Spleen (tissue), 11 donors: ENCODE measurements at regions not wholly inside any gene's neighbourhood (a gene's known extent, or its start where the extent isn't known, plus 50 kb on each side); places are given as distances from the start of the nearest gene placed in this dataset.

Source experiments
- DNase-seq: peaks from one replicate; pipeline ENCODE4 v3.0.0-alpha.2; 2020
- H3K27ac ChIP-seq, 8 donors: fragments of 200-600 bp; sonication (generic) in 7 of 8; 1 replicate in 4 of 8; 2 replicates in 4 of 8; pipeline versions ENCODE4 v1.5.0 to v1.8.0; 2016 to 2021; ENCODE audit warnings: inconsistent platforms in 4 of 8, mild to moderate bottlenecking in 4 of 8, moderate library complexity in 1 of 8
- H3K27me3 ChIP-seq, 7 donors: fragments of 200-600 bp; sonication (generic) in 6 of 7; replicated peaks in 1 of 7; 1 replicate in 4 of 7; 2 replicates in 3 of 7; pipeline versions ENCODE4 v1.5.0 to v1.8.0; 2016 to 2021; ENCODE audit warnings: inconsistent platforms in 3 of 7, mild to moderate bottlenecking in 1 of 7
- H3K36me3 ChIP-seq, 6 donors: fragments of 200-600 bp; sonication (generic) in 5 of 6; 1 replicate in 4 of 6; 2 replicates in 2 of 6; pipeline versions ENCODE4 v1.5.0 to v1.8.0; 2016 to 2021; ENCODE audit warnings: inconsistent platforms in 2 of 6
- H3K4me1 ChIP-seq, 6 donors: fragments of 200-600 bp; sonication (generic) in 5 of 6; 1 replicate in 3 of 6; 2 replicates in 3 of 6; pipeline versions ENCODE4 v1.5.0 to v1.8.0; 2016 to 2021; ENCODE audit warnings: inconsistent platforms in 3 of 6
- H3K4me3 ChIP-seq, 8 donors: fragments of 200-600 bp; sonication (generic) in 7 of 8; 1 replicate in 4 of 8; 2 replicates in 4 of 8; pipeline versions ENCODE4 v1.5.0 to v1.8.0; 2016 to 2021; ENCODE audit warnings: inconsistent platforms in 4 of 8, mild to moderate bottlenecking in 4 of 8, moderate library complexity in 2 of 8
- H3K9me3 ChIP-seq, 8 donors: fragments of 200-600 bp; sonication (generic) in 7 of 8; 1 replicate in 4 of 8; 2 replicates in 4 of 8; pipeline versions ENCODE4 v1.5.0 to v1.8.0; 2016 to 2021; ENCODE audit warnings: inconsistent platforms in 4 of 8
- CTCF ChIP-seq, 11 experiments: fragments of 200-600 bp in 7 of 11; fragments of 450-650 bp in 4 of 11; sonication (generic) in 4 of 11; IDR thresholded peaks in 8 of 11; conservative IDR thresholded peaks in 3 of 11; 1 replicate in 7 of 11; 2 replicates in 4 of 11; pipeline versions ENCODE4 v1.4.0 to v1.8.0; 2016 to 2021; ENCODE audit warnings: antibody characterized with exemption in 11 of 11, inconsistent platforms in 4 of 11, mild to moderate bottlenecking in 1 of 11
- POLR2A ChIP-seq, 3 donors: fragments of 450-650 bp; IDR thresholded peaks; one replicate each; pipeline ENCODE4 v1.5.1; 2017; ENCODE audit warnings: antibody characterized with exemption in 3 of 3, mild to moderate bottlenecking in 1 of 3
- POLR2AphosphoS5 ChIP-seq, 3 donors: sonication (generic); formaldehyde crosslinking; IDR thresholded peaks; one replicate each; pipeline ENCODE4 v1.5.1; 2017; ENCODE audit warnings: antibody characterized with exemption in 3 of 3
- WGBS, 5 donors: extraction: QIAGEN DNeasy Blood & Tissue Kit in 3 of 5; methylation state at CpG; one replicate each; pipeline versions ENCODE4 v1.1.5 to v1.1.7; 2013 to 2018; 5-methylcytosine and 5-hydroxymethylcytosine counted together
- intact Hi-C: fragments of 100-400 bp; cut with DNase I; formaldehyde crosslinking; loops from one replicate; pipeline ENCODE4 v1.15.0; 2023; ENCODE audit warnings: low total_unique reads
- donor health status: healthy with polysubstance abuse.
- donor health status: DM: no; HTN: no; CAD: no; lungs with moderate emphysema.
- donor health status: DM: no; HTN: no; CAD: no.
- donor health status: Bipolar disorder and iron deficiency.
- donor health status: healthy.
- donor health status: DM: no; HTN: no; CAD: no.
- donor health status: DM: yes; HTN: yes; CAD: no.

GRCh38 chr6:1495344-1495743, 106.0 kb downstream of the FOXF2 start:
- intact Hi-C loops, result no loop called here
- Histone ChIP-seq H3K27ac (no peak overlapping the region), H3K9me3 (peaks cover 0 to 11% (median 0%) of the 10 kb centered on the region in 8 donors), H3K27me3 (no peaks in the 10 kb centered on the region), H3K36me3 (no peaks in the 10 kb centered on the region), H3K4me1 (no peaks in the 10 kb centered on the region), H3K4me3 (no peak overlapping the region)
- no peak for TF ChIP-seq CTCF (IDR thresholded peaks at IDR 0.05 in 8 of 11, conservative IDR thresholded peaks at IDR 0.05 in 3 of 11)
- TF ChIP-seq POLR2A (IDR thresholded peaks at IDR 0.05), result no peak
- TF ChIP-seq POLR2AphosphoS5 (IDR thresholded peaks at IDR 0.05), result no peak
- DNase-seq, result no peak
- WGBS, 5 donors, result 66 to 85% (median 75%) methylated on average over 4 of the region's 4 CpGs

- DNase-seq, result no peak
- WGBS, 5 donors, result 82 to 95% (median 93%) methylated on average over 5 of the region's 5 CpGs
- no peak overlapping the region for H3K27ac ChIP-seq
- no peaks in the 10 kb centered on the region for H3K36me3 ChIP-seq
- intact Hi-C loops, result no loop called here
- H3K4me1 ChIP-seq, result no peaks in the 10 kb centered on the region
- TF ChIP-seq POLR2AphosphoS5 (IDR thresholded peaks at IDR 0.05), result no peak
- no peak overlapping the region for H3K4me3 ChIP-seq
- no peaks in the 10 kb centered on the region for H3K27me3 ChIP-seq
- peaks cover 0 to 11% (median 0%) of the 10 kb centered on the region in 8 donors for H3K9me3 ChIP-seq
These were observed 106.7 kb downstream of the FOXF2 start for GRCh38 chr6:1496092-1496491.

GRCh38 chr6:1496836-1497760, 107.7 kb downstream of the FOXF2 start:
- 73 to 89% (median 84%) methylated on average over 7 to 16 of the region's 16 CpGs for WGBS, 5 donors
- peaks cover 0 to 11% (median 0%) of the 10 kb centered on the region in 8 donors for H3K9me3 ChIP-seq
- H3K27me3 ChIP-seq, result peaks cover 0 to under 1% (median 0%) of the 10 kb centered on the region in 7 donors
- no peak overlapping the region for H3K4me3 ChIP-seq
- TF ChIP-seq POLR2AphosphoS5 (IDR thresholded peaks at IDR 0.05), result no peak
- no peak for TF ChIP-seq CTCF (IDR thresholded peaks at IDR 0.05 in 8 of 11, conservative IDR thresholded peaks at IDR 0.05 in 3 of 11)
- TF ChIP-seq POLR2A (IDR thresholded peaks at IDR 0.05), result no peak
- no peaks in the 10 kb centered on the region for H3K4me1 ChIP-seq
- H3K27ac ChIP-seq, result no peak overlapping the region
- intact Hi-C loops, result no loop called here
- no peak for DNase-seq
- no peaks in the 10 kb centered on the region for H3K36me3 ChIP-seq

GRCh38 chr6:1497761-1498105, 108.4 kb downstream of the FOXF2 start:
- WGBS, 5 donors, result 52 to 67% (median 57%) methylated on average over 4 of the region's 4 CpGs
- no peak overlapping the region for H3K4me3 ChIP-seq
- intact Hi-C loops, result no loop called here
- no peaks in the 10 kb centered on the region for H3K4me1 ChIP-seq
- no peaks in the 10 kb centered on the region for H3K36me3 ChIP-seq
- H3K9me3 ChIP-seq, result peaks cover 0 to 11% (median 0%) of the 10 kb centered on the region in 8 donors
- no peak for TF ChIP-seq CTCF (IDR thresholded peaks at IDR 0.05 in 8 of 11, conservative IDR thresholded peaks at IDR 0.05 in 3 of 11)
- H3K27ac ChIP-seq, result no peak overlapping the region
- DNase-seq, result no peak
- H3K27me3 ChIP-seq, result peaks cover 0 to 5% (median 0%) of the 10 kb centered on the region in 7 donors
